GM12872 (cell line): ENCODE measurements at regions not wholly inside any gene's neighbourhood (a gene's known extent, or its start where the extent isn't known, plus 50 kb on each side); places are given as distances from the start of the nearest gene placed in this dataset.

ENCODE experiments used
- TF ChIP-seq, protein P1 (sequence below): IDR thresholded peaks from 3 replicates; pipeline ENCODE4 v1.5.1; 2011; ENCODE audit warnings: low read depth, mild to moderate bottlenecking, low read length, moderate library complexity; ENCODE audit not compliant: insufficient read depth

DNA sequence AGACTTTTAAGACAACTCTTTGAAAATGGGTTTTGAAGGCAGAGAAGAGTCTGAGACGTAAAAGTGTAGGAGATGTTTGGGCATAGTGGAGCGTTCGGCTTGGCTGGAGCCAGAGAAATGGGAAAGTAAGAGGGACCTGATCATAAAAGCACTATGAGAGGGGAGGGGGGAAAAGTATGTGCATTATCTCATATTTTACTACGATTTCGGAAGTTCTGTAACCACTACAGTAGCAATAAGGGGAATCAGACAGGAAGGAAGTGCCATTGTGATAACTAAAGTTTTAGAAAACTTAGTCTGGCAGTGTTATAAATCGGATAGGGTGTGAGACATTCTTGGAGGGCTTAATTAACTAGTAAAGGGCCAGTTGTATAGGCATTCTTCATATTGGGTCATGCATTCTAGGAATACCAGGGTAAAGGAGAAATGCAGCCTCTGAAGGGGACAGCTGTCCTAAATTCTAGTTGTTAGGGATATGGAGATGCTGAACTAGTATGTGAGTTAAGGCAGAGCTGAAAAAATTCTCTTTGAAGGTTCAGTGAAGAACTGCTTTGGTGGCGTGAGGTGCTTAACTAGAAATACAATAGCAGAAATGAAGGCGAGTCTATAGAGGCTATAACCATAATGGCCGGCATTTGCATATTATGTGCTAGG is 83.8 kb upstream of the FREM1 start:
- TF ChIP-seq, protein P1, sequence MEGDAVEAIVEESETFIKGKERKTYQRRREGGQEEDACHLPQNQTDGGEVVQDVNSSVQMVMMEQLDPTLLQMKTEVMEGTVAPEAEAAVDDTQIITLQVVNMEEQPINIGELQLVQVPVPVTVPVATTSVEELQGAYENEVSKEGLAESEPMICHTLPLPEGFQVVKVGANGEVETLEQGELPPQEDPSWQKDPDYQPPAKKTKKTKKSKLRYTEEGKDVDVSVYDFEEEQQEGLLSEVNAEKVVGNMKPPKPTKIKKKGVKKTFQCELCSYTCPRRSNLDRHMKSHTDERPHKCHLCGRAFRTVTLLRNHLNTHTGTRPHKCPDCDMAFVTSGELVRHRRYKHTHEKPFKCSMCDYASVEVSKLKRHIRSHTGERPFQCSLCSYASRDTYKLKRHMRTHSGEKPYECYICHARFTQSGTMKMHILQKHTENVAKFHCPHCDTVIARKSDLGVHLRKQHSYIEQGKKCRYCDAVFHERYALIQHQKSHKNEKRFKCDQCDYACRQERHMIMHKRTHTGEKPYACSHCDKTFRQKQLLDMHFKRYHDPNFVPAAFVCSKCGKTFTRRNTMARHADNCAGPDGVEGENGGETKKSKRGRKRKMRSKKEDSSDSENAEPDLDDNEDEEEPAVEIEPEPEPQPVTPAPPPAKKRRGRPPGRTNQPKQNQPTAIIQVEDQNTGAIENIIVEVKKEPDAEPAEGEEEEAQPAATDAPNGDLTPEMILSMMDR, result no peak

DNA sequence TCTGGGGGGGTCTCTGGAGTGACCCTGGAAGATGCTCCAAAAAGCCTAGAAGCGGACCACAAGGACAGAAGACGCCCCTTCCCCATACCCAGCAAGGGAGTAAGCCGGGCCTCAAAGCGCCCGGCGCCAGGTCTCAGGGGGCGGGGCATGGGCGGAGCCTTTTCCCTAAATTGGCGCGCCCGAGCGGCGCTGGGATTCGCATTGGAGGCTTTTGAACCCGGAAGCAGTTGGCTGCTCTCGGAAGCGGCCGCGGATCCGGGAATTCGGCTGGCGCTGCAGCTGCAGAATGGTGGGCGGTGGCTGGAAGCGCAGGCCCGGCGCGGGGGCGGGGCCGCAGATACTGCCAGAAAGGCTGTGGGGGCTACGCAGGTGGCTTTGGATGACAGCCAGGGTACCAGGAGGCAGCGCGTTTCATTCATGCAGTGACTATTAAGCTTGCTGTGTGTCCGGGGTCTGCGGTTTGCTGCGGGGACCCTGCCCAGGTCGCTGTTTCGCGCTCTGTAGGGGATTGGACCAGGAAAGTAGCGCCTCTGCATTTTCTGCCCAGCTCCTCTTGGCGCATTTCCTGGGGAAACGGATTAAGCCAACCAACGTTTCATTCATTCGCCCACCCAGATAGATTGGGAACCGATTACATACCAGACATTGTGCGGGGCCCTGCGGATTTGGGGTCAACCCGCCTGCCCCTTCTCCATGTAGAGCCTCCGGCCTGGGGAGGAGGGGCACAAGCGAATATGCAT is 83.0 kb upstream of the FREM1 start:
- TF ChIP-seq, protein P1, result no peak

GRCh38 chr9:14992516-14992915 is 82.3 kb upstream of the FREM1 start:
- TF ChIP-seq, protein P1, result no peak

DNA sequence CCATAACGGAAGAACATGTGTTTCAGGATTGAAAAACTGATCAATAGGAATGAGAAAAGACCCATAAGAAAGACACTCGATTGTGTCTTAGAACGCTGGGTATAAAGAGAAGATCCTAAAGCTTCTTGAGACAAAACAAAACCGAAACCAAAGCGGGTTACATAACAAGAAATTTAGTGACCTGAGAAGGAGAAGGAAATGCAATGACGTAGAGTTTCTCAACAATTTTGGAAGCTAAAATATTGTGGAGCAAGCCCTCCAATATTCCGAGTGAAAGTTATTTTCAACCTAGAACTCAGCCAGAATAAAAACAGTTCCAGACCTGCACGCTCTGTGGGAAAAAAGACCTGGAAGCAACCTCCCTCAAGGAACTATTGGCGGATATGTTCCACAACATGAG is 81.9 kb upstream of the FREM1 start:
- TF ChIP-seq, protein P1, result no peak

DNA sequence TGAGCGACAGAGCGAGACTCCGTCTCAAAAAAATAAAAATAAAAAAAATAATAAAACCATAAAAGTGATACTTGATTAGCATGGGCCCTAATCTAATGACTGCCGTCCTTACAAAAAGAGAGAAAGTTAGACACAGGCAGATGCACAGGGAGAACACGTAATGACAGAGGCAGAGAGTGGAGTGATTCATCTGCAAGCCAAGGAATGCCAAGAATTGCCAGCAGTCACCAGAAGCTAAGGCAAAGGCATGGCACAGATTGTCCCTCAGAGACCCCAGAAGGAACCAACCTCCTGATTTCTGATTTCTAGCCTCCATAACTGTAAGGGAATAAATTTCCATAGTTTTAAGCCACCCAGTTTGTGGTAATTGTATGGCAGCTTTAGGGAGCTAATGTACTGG is 79.6 kb upstream of the FREM1 start:
- TF ChIP-seq, protein P1, result no peak

GRCh38 chr9:14987858-14988257 is 77.6 kb upstream of the FREM1 start:
- TF ChIP-seq, protein P1, result no peak

DNA sequence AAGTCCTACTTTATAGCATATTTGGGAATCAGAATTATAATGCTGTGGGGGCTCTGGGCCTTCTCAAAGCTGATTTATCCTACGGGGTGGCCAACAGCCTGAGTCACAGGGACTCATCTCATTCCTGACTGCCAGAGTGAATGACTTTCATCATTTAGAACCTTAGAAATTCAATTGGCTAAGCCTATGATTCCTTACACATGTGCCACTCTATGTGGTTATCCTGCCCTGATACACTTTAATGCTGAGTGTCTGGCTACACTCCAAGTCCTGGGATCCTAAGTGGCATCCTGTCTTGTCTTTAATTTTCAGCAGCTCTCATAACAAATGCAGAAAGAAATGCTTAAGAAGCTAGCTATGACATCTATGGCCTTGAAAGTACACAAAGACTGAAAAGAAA is 75.2 kb upstream of the FREM1 start:
- TF ChIP-seq, protein P1, result no peak
